ENCODE measurements at regions not wholly inside any gene's neighbourhood (a gene's known extent, or its start where the extent isn't known, plus 50 kb on each side); places are given as distances from the start of the nearest gene placed in this dataset.

DNA sequence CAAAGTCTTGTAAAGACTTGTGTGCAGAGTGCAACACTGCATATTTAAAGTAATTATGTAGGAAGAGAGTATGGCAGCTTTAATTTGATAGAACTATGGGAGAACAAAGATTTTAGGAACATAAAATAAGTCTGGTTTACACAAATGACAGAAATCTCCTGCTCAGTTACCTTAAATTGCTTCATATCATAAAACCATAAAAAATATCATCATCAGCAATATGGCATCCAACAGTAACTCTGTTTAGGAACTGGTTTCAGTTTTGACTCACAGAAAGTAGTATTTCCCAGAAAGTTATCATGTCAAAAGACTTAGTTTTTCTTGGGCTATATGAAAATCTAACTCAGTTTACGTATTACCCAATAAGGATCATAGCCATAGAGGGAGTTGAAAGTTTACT is 292.1 kb upstream of the PMFBP1 start:
- TF ChIP-seq, protein P1, sequence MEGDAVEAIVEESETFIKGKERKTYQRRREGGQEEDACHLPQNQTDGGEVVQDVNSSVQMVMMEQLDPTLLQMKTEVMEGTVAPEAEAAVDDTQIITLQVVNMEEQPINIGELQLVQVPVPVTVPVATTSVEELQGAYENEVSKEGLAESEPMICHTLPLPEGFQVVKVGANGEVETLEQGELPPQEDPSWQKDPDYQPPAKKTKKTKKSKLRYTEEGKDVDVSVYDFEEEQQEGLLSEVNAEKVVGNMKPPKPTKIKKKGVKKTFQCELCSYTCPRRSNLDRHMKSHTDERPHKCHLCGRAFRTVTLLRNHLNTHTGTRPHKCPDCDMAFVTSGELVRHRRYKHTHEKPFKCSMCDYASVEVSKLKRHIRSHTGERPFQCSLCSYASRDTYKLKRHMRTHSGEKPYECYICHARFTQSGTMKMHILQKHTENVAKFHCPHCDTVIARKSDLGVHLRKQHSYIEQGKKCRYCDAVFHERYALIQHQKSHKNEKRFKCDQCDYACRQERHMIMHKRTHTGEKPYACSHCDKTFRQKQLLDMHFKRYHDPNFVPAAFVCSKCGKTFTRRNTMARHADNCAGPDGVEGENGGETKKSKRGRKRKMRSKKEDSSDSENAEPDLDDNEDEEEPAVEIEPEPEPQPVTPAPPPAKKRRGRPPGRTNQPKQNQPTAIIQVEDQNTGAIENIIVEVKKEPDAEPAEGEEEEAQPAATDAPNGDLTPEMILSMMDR (IDR thresholded peaks at IDR 0.05; ENCODE audit: low read depth, low read length, poor library complexity, severe bottlenecking), result no peak
- TF ChIP-seq EZH2phosphoT487 (IDR thresholded peaks at IDR 0.05; ENCODE audit: borderline replicate concordance, low read length), result no peak

All from DOHH2 (cell line).